Fibroblast of the aortic adventitia (primary cell): ENCODE measurements at regions not wholly inside any gene's neighbourhood (a gene's known extent, or its start where the extent isn't known, plus 50 kb on each side); places are given as distances from the start of the nearest gene placed in this dataset.

Experiments used
- DNase-seq: peaks from one replicate; pipeline ENCODE4 v3.0.0-alpha.2; 2010; ENCODE audit warnings: low read depth
- H3K4me3 ChIP-seq: 2 replicates; pipeline ENCODE4 v1.5.1; 2011; ENCODE audit warnings: low read depth, mild to moderate bottlenecking, control low read depth, low read length, moderate library complexity
- CTCF ChIP-seq: IDR thresholded peaks from 2 replicates; pipeline ENCODE4 v1.5.1; 2011; ENCODE audit warnings: mild to moderate bottlenecking, low read length, control low read depth, inconsistent platforms; ENCODE audit not compliant: insufficient read depth

GRCh38 chr4:112900416-112900815 is 149.0 kb upstream of the ANK2 start:
- TF ChIP-seq CTCF: no peak
- no peak for DNase-seq
- no peak overlapping the region for H3K4me3 ChIP-seq

- TF ChIP-seq CTCF: no peak
- DNase-seq: no peak
- H3K4me3 ChIP-seq: no peak overlapping the region
These were observed 147.5 kb upstream of the ANK2 start for GRCh38 chr4:112901962-112902411.

GRCh38 chr4:112905728-112906127 is 143.7 kb upstream of the ANK2 start:
- H3K4me3 ChIP-seq: no peak overlapping the region
- no peak for DNase-seq
- TF ChIP-seq CTCF: no peak

- peak; percentile 16 for DNase-seq
- TF ChIP-seq CTCF: no peak
- no peak overlapping the region for H3K4me3 ChIP-seq
These were observed 140.9 kb upstream of the ANK2 start for GRCh38 chr4:112908511-112908910.

GRCh38 chr4:112910109-112910736 is 139.2 kb upstream of the ANK2 start:
- peak overlapping the region; percentile 36 for H3K4me3 ChIP-seq
- TF ChIP-seq CTCF: peak; percentile 47
- peak; percentile 89 for DNase-seq

GRCh38 chr4:112916868-112917267 is 132.6 kb upstream of the ANK2 start:
- no peak for TF ChIP-seq CTCF
- H3K4me3 ChIP-seq: no peak overlapping the region
- peak; percentile 51 for DNase-seq

GRCh38 chr4:112923516-112923915 is 125.9 kb upstream of the ANK2 start:
- DNase-seq: no peak
- TF ChIP-seq CTCF: no peak
- no peak overlapping the region for H3K4me3 ChIP-seq
